ENCODE measurements at regions not wholly inside any gene's neighbourhood (a gene's known extent, or its start where the extent isn't known, plus 50 kb on each side); places are given as distances from the start of the nearest gene placed in this dataset.
"Not testable (repeated sequence)": the region's sequence is repeated elsewhere in the genome, so short reads cannot be mapped to it uniquely, and the experiment has no call there.

DNA sequence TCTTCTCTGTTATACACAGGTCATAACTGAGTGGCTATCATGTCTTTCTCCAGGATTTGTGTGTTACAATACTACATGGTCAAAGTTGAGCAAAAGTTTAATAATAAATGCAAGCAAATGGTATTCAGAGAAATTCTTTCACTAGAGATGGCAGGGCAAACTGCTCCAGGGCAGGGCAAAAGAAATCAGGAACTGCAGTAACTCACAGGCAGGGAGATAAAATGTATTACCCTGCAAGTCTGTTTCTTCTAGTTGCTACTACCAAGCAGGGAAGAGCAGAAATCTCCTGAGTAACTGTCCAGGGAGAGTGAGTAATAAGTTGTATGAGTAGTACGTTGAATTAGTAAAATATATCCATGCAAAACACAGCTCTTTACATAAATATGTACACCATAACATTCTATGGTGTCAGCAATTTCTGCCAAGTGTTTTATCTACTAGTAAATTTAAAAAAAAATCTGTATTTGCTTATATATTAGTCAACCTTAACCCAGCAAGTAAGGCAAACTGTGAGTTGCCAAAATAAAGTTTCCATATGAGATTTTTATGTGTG is 404.1 kb downstream of the ZEB2 start:
- DNase-seq, result no peak

DNA sequence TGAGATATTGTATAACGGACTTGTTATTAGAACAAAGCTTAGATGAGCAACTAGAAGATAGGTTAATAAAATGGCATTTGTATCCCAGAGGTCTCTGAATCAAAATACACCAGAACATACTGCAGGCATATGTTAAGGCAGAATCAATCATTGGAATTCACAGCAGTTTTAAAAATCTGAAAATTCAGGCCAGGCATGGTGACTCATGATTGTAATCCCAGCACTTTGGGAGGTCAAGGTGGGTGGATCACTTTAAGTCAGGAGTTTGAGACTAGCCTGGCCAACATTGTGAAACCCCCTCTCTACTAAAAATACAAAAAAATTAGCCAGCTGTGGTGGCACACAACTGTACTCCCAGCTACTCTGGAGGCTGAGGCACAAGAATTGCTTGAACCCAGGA is 405.2 kb downstream of the ZEB2 start:
- DNase-seq, result no peak

DNA sequence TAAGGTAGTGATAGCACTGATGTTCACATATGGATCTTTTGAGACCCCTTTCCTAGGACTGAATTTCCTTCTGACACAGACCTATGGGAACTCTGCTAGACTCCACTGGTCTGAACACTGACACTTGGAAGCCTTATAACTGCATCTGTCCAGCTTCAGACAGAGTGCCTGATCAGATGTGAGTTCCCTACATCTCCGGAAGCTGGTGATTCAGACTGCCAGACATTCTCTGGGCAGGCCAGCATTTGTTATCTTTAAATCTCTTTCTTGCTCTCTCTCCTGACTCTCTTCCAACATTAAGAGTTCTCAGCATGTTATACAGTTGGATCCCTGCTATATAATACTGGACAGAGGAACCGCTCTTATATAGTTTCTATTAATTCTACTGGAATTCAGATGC is 408.5 kb downstream of the ZEB2 start:
- DNase-seq, result no peak

DNA sequence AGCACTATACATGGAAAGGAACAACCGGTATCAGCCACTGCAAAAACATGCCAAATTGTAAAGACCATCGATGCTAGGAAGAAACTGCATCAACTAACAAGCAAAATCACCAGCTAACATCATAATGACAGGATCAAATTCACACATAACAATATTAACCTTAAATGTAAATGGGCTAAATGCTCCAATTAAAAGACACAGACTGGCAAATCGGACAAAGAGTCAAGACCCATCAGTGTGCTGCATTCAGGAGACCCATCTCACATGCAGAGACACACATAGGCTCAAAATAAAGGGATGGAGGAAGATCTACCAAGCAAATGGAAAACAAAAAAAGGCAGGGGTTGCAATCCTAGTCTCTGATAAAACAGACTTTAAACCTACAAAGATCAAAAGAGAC is 413.8 kb downstream of the ZEB2 start:
- not testable (repeated sequence) for DNase-seq

DNA sequence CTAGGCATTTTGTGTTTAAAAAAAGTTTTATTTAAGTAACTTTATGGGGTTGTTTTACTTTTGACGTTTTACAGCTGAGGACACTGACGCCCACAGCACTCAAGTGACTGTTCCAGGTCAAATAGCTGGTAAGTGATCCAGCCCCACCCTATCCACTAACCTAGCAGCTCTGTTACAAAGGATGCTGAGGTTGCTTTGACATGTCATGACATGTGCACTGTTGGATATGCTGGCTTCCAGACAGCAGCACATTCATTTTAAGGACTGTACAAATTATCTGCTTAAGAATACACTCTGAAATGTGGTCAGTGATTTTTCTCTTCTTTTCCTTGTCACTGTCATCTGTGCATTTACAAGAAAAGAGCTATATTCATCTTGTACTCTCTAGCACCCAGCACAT is 417.5 kb downstream of the ZEB2 start:
- DNase-seq, result no peak

DNA sequence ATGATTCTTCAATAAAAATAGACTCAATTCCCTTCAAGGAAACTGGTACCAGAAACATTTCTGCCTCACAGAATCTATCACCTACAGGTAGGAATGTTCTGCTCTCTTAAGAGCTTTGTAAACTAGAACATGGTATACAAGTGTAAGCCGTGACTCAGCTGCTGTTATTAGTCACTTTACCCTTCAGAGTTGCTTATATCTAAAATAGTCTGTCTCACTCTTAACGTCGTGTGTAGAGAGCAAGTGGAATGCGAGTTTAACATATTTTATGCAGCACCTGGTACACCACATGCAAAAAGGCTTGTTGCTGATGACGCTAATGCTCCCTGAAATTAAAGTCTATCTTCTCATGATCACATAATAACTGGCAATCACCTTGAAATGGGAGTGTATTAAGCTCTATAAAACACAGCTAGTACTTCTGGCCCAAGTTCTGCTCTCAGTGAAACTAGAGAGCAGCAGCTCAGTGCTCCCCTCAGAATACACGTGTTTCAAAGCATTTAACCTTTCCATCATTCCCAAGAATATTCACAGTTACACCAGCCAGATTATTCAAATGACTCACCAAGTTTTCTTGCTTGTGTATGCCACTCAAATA is 420.0 kb downstream of the ZEB2 start:
- no peak for DNase-seq

DNA sequence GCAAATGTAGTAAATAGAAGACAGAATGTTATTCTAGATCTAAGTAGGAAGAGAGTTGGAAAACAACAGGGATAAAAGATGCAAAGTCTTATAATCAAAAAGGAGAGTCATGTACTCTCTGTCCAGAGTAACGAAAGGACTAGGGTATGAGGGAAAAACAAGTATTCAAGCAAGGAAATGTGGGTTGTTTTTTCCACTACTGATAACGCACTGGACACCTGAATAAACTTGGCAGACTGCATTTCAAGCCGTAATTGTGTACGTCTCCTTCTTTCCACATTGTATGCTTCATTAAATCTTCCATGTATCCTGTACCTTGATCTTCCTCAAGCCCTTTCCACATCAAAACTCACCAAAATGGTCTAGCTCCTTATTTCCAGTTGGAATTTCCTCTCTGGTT is 420.6 kb downstream of the ZEB2 start:
- DNase-seq, result no peak

DNA sequence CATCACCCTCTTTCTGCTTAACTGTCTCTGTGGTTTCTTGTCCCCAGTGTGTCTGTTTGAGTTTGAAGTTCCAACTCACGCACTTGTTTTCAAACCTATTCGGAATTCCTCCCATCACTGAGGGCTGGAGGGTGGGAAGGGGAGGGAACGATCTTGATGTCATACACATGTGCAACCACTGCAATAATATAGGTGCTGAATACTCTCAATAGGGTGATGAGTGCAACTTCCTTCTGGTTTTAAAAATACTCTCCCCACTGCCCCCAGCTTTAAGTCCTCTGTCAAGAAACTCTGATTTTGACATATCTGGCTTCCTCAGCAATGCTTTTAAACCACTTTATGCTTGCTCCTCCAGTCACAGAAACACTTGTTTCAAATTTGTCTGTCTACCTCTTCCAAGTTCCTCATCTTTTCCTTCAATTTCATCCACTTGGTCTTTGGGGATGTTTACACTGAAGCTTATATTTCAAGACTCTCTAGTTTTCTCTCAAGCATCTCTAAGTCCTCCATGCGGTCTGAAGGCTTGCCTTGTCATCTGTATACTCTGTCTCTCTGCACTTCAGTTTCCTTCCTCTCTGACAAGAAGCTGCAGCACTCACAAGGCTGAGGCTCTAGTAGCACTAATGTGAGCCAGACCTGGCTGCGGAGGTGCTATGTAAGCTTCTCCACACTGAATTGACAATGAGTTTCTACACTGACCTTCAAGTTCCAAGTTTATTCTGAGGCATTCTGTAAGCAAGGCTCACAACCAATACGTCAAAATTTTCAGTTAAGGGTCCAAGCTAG is 422.3 kb downstream of the ZEB2 start:
- DNase-seq, result no peak

DNA sequence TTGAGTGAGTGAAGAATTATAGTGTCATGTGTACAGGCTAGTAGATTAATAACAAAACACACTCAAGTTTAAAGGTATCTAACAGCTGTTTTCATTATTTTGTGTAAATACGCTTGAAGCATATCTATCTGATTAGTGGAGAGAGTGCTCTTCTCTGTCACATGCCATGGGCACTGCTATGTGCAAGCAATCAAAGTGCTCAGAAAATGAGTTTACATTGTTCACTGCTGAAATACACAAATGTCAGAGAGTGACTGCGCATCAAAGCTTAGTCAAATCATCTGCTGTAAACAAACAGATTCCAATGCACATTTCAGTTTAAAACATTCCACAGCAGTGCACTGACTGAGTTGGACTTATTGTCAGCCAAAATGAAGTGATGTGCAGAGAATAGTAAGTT is 423.4 kb downstream of the ZEB2 start:
- no peak for DNase-seq

DNA sequence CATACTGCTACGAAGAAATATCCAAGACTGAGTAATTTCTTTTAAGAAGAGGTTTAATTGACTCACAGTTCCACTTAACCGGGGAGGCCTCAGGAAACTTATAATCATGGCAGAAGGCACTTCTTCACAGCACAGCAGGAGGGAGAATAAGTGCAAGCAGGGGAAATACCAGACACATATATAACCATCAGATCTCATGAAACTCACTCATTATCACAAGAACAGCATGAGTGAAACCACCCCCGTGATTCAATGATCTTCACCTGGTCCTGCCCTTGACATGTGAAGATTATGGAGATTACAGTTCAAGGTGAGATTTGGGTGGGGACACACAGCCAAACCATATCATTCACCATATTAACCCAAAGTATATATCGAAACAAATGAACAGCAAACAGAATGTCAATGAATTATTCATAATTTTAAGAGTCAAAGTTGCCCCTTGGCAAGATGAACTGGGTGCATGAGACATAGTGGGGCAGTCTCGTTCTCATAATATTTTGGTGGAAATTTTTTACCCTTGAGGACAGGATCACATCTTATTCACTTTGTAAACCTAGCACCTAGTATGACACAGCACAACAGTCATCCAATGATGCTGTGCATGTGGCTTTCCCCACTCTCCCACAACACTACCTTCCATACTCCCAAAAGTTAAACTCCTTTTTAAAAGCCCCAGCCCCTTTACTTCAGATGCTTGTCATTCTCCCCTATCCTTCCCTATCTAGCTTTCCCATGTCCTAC is 425.3 kb downstream of the ZEB2 start:
- DNase-seq, result no peak

DNA sequence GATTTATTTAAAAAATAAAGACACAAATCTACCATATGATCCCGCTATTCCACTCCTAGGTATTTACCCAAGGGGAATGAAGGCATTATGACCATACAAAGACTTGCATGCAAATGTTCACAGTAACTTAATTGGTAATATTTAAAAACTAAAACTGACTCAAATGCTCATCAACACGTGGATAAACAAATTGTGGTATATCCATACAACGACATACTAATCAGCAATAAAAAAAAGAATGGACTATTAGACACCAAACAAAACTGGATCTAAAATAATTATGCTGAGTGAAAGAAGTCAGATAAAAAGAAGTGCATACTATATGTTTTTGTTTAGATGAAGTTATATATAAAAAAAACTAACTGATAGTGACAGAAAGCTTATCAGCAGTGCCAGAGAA is 428.3 kb downstream of the ZEB2 start:
- no peak for DNase-seq

DNA sequence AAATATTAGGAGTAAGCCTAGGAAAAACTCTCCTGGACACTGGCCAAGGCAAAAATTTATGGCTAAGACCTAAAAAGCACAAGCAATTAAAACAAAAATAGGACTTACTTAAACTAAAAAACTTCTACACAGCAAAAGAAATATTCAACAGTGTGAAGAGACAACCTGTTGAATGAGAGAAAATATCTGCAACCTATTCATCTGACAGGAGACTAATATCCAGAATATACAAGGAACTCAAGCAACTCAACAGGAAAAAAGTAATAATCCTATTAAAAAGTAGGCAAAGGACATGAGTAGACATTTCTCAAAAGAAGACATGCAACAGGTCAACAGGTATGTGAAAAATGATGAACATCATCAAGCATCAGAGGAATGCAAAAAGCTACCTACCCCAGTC is 431.1 kb downstream of the ZEB2 start:
- DNase-seq, result no peak

DNA sequence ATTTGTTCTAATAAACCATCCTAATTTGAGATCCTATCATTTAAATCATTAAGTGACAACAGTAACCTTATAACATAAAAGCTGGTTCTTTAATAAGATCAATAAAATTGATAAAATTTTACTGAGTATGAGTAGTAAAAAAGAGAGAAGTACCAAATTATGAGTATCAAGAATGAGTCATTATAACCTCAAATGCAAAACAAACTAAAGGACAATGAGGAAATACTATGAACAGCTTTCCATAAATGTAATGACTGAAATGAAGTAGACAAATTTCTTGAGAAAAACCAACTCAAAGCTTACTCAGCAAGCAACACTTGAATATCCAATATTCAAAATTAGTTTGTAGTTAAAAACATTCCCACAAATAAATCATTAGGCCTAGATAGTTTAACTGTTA is 433.0 kb downstream of the ZEB2 start:
- DNase-seq, result no peak

DNA sequence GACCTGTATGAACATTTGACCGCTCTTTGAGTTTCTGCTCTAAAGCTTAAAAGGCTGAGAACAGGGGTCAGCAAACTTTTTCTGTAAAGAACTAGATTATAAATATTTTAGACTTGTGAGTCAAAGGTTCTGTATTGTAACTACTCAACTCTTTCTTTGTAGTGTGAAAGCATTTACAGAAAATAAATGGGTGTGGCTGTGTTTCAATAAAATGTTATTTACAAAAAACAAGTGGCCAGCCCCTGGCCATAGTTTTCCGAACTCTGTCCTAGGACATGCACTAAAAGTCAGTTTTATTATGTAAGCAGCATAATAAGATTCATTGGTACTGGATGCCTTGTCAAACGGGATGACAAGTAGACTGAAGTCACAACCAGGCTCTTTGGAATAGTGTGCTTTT is 434.9 kb downstream of the ZEB2 start:
- no peak for DNase-seq

DNA sequence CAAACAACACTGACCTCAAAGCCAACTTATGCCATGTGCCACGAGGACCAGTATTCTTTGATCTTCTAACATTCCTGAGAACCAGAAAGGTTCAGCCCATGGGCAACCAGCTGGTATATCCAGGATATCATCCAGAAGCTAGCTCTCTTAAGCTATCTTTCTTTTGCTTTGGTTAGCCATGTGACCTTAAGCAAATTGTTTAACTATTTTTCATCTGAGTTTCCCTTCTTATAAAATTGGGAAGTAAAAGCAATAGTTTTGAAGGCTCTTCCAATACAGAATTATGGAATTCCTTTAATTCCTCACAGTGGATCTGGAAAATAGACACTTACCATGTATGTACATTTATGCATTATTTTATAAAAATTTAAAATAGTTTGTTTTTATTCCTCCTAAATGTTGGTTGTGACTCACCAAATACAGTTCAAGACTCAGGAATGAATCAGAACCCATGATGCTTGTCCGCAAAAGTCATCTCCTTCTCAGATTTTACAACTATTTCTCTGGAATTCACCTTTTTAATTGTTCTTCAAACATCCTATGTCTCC is 435.7 kb downstream of the ZEB2 start:
- DNase-seq, result no peak

DNA sequence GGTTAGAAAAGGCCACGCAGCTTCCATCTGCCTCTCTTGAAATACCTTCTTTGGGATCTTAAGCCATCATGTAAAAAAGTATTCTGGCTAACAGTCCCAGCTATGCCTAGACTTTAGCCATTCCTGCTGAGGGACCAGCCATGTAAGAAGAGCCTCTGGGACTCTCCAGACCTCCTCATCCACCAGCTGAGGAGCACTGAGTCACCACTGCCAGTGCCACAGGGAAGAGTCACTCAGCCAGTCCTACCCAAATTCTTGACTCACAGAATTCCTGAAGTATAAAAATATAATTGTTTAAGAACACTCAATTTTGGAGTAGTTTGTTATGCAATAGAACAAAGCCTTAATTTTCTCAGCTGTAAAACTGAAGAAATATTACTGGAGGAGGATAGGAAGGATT is 436.7 kb downstream of the ZEB2 start:
- no peak for DNase-seq

DNA sequence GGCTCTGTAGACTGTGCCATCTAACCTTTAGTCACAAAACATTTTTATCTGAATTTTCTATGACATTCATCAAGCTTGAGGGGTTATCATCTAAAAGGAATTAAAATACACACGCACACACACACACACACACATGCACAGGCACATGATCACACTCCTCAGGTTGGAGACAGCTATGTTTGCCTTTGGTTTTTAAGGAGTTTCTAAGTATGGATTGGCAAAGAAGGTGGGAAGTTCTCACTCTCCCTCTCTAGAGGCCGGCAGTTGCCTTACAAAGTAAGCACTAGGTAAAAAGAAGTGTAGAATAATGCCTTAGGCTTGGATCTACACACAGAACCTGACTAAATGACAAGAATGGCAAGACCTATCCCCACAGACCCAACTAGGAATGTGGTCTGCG is 437.1 kb downstream of the ZEB2 start:
- DNase-seq, result no peak

DNA sequence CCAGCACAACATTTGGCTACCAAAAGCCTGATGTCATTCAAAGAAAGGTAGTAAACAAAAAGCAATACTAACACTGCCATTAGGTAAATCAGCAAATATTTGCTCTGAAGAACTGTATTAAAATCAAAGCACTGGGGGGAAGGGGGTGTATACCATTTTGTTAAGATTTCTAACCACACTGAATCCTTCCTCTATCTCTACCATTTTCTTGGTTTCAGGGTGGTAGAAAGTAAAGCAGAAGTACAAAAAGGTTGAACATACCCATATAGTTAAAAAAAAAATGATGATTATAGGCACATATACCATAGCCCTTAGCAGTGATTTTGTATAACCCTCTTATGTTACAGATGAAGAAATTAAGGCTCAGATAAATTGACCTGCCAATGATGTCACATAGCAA is 437.6 kb downstream of the ZEB2 start:
- DNase-seq, result no peak

DNA sequence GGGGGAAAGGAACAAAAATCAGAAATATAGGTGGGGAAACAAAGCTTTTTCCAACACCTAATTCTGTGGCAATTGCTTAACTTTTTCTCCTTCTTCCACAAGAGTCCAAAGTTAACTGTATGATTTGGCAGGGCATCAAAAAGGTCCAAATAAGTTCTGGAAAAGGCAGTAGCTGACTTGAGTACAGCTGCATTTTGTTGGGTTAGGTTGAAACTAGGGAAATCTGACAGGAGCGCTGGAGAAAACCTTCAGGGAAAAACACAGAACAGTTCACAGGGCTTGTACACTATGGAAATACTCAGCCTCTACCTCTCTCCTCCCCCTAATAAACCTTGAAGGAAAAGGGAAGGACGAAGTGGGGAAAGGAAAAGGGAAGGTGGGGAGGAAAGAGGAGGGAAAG is 438.6 kb downstream of the ZEB2 start:
- DNase-seq, result no peak

DNA sequence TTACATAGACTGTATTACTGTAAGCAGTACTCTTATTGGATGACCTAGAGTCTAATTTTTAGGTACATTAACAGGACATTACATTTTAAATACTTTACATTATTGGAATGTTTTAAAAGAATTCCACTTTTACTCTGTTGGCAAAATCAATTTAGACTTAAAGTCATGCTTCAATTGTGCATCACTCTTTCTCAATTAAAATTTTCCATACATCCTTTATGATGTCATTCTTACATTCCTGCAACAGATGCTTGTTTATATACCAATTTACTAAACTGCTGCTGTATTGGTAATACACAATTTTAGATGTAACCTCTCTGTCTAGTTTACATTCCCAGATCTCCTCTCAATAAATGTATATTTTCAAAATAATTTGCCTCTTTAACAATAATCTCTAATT is 440.1 kb downstream of the ZEB2 start:
- no peak for DNase-seq

DNA sequence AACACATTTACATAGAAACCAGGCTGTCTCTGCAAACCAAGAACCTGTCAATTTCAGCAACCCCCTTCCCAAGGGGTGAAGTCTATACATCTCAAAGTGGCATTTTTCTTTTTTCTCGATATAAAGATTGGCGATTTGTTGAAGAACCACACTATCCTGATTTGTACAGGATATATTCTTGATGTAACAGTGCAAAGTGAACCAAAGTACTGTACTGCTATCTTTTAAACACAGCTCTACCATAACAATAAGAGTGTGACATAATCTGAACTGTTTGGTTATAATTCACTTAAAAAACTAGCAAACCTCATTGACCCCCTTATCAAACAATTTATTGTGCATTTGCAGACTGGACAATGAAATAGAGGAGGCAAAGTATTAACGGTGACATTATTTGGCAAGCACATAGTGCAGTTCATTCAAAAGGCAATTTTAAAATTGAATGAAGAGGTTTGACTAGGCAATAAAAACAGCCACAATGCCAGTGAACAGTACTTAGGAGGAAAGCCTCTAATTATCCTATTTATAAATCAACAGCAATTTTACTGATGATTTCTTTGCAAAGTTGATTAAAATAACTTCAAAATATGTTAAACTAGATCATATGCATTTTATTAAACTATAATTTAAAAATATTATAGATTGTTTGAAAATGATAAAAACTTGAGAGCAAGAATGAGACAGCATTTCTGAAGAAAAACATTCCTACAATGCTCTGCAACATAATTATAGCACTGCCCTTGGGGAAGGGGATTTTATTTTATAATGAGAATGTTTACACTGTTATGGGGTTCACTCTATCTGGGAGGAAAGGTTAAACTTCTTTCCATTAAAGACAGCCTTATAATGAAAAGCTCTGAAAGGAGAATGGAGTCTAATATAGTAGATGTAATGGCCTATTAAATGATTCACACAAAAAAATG is 440.9 kb downstream of the ZEB2 start:
- no peak for DNase-seq

DNA sequence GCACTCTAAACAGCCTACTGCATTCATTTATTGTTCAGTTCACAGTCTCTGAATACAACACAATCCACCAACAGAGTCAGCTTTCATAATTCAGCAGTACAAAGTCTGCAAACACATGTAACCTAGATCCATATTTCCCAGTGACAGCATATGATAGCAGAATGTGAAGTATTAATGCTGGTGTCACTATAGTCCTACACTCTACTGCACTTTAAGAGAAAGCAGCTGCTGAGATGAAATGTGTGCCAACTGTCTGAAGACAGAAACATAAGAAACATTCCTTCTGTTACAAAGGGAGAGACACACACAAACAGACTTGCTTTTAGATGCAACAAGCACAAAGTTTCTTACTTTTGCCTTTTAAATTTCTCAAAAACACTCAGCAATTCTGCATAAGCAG is 441.8 kb downstream of the ZEB2 start:
- no peak for DNase-seq

DNA sequence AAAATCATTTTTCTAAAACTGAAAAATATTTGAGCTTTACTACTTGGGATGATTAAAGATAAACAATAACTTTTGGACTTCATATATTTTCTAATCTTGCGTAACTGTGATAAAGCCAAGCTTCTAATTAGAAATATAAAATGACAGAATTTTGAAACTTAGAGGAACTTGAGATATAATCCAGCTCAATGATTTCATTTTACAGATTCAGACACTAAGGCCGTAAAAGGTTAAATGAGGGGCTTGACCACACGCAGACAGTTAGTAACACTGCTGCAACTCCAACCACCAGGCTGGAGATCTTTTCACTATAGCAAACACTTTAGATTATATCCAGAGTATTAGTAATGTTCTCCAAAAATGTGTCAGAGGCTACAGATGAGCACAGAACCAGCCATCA is 445.5 kb downstream of the ZEB2 start:
- DNase-seq, result no peak
